ENCODE measurements at regions not wholly inside any gene's neighbourhood (a gene's known extent, or its start where the extent isn't known, plus 50 kb on each side); places are given as distances from the start of the nearest gene placed in this dataset.

GRCh38 chr3:87900061-87900460, 158.7 kb downstream of the CGGBP1 start:
- TF ChIP-seq POLR2A (IDR thresholded peaks at IDR 0.05) (no peak), CTCF (IDR thresholded peaks at IDR 0.05) (peak in 4 of 7 experiments; percentile 9 to 20 (median 16))

All from body of pancreas (tissue), 4 donors.